Brain microvascular endothelial cell (primary cell): ENCODE measurements at regions not wholly inside any gene's neighbourhood (a gene's known extent, or its start where the extent isn't known, plus 50 kb on each side); places are given as distances from the start of the nearest gene placed in this dataset.

Experiments used
- DNase-seq: peaks from one replicate; pipeline ENCODE4 v3.0.0-alpha.2; 2020
- H3K27ac ChIP-seq: fragments of 250-450 bp; sonication (Bioruptor Pico); 2 replicates; pipeline ENCODE4 v1.5.1; 2020; ENCODE audit warnings: mild to moderate bottlenecking, moderate library complexity
- H3K27me3 ChIP-seq: fragments of 250-450 bp; sonication (Bioruptor Pico); replicated peaks from 2 replicates; pipeline ENCODE4 v1.5.1; 2020; ENCODE audit warnings: mild to moderate bottlenecking
- H3K36me3 ChIP-seq: fragments of 250-450 bp; sonication (Bioruptor Pico); replicated peaks from 2 replicates; pipeline ENCODE4 v1.5.1; 2020; ENCODE audit warnings: mild to moderate bottlenecking
- H3K4me3 ChIP-seq: 2 replicates; pipeline ENCODE4 v1.5.1; 2011; ENCODE audit warnings: low read depth, mild to moderate bottlenecking, control low read depth, low read length, moderate library complexity
- CTCF ChIP-seq: IDR thresholded peaks from 2 replicates; pipeline ENCODE4 v1.5.1; 2011; ENCODE audit warnings: low read depth, mild to moderate bottlenecking, moderate library complexity, low read length, control low read depth, inconsistent platforms; ENCODE audit errors: missing control alignments
- in situ Hi-C: cut with HindIII; loops from 2 replicates; pipeline ENCODE4 v1.10.0; 2017; ENCODE audit warnings: low sequenced_read_pairs, low pct_ligation_motif_present

GRCh38 chr16:6382924-6383459 lies 949.7 kb upstream of the RBFOX1 start:
- Histone ChIP-seq H3K27ac (no peak overlapping the region), H3K4me3 (no peak overlapping the region), H3K27me3 (no peaks in the 10 kb centered on the region), H3K36me3 (no peaks in the 10 kb centered on the region)
- TF ChIP-seq CTCF, result no peak
- DNase-seq, result no peak
- in situ Hi-C loops, result no loop called here

- Histone ChIP-seq H3K27me3 (no peaks in the 10 kb centered on the region), H3K36me3 (no peaks in the 10 kb centered on the region), H3K4me3 (no peak overlapping the region), H3K27ac (no peak overlapping the region)
- no peak for DNase-seq
- in situ Hi-C loops, result no loop called here
- TF ChIP-seq CTCF, result no peak
These were observed 950.7 kb upstream of the RBFOX1 start for GRCh38 chr16:6381896-6382295.

GRCh38 chr16:6377956-6378355 lies 954.7 kb upstream of the RBFOX1 start:
- no peak for DNase-seq
- Histone ChIP-seq H3K36me3 (no peaks in the 10 kb centered on the region), H3K27me3 (no peaks in the 10 kb centered on the region), H3K4me3 (no peak overlapping the region), H3K27ac (no peak overlapping the region)
- no peak for TF ChIP-seq CTCF
- in situ Hi-C loops, result no loop called here

- no peaks in the 10 kb centered on the region for H3K36me3 ChIP-seq
- H3K4me3 ChIP-seq, result no peak overlapping the region
- H3K27me3 ChIP-seq, result no peaks in the 10 kb centered on the region
- DNase-seq, result no peak
- in situ Hi-C loops, result no loop called here
- no peak overlapping the region for H3K27ac ChIP-seq
- no peak for TF ChIP-seq CTCF
These were observed 957.1 kb upstream of the RBFOX1 start for GRCh38 chr16:6375465-6376075.

GRCh38 chr16:6374821-6375220 lies 957.8 kb upstream of the RBFOX1 start:
- no peaks in the 10 kb centered on the region for H3K36me3 ChIP-seq
- DNase-seq, result no peak
- no peak overlapping the region for H3K4me3 ChIP-seq
- in situ Hi-C loops, result no loop called here
- H3K27me3 ChIP-seq, result no peaks in the 10 kb centered on the region
- no peak for TF ChIP-seq CTCF
- no peak overlapping the region for H3K27ac ChIP-seq

GRCh38 chr16:6364846-6365245 lies 967.8 kb upstream of the RBFOX1 start:
- Histone ChIP-seq H3K4me3 (no peak overlapping the region), H3K36me3 (no peaks in the 10 kb centered on the region), H3K27ac (no peak overlapping the region), H3K27me3 (no peaks in the 10 kb centered on the region)
- DNase-seq, result no peak
- in situ Hi-C loops, result no loop called here
- no peak for TF ChIP-seq CTCF
